Neural crest cell (in vitro differentiated cells): ENCODE measurements at regions not wholly inside any gene's neighbourhood (a gene's known extent, or its start where the extent isn't known, plus 50 kb on each side); places are given as distances from the start of the nearest gene placed in this dataset.

Experiments used
- DNase-seq: peaks from one replicate; pipeline ENCODE4 v3.0.0; 2021; ENCODE audit warnings: low read depth, mixed read lengths, low spot score
- H3K27ac Mint-ChIP-seq: one replicate; pipeline ENCODE4 v1.8.0; 2021; ENCODE audit warnings: mild to moderate bottlenecking, mixed read lengths; ENCODE audit not compliant: unreplicated experiment
- H3K27me3 Mint-ChIP-seq: 2 replicates; pipeline ENCODE4 v1.8.0; 2021; ENCODE audit warnings: low read depth, mild to moderate bottlenecking, mixed read lengths
- H3K36me3 Mint-ChIP-seq: 2 replicates; pipeline ENCODE4 v1.8.0; 2021; ENCODE audit warnings: low read depth, mild to moderate bottlenecking, mixed read lengths
- H3K4me1 Mint-ChIP-seq: 2 replicates; pipeline ENCODE4 v1.8.0; 2021; ENCODE audit warnings: mixed read lengths
- H3K4me3 Mint-ChIP-seq: one replicate; pipeline ENCODE4 v1.8.0; 2021; ENCODE audit warnings: mild to moderate bottlenecking, mixed read lengths
- H3K9me3 Mint-ChIP-seq: 2 replicates; pipeline ENCODE4 v1.8.0; 2021; ENCODE audit warnings: mixed read lengths
- TF ChIP-seq, protein P1 (sequence below): fragments of 200-600 bp; sonication (generic); conservative IDR thresholded peaks from 2 replicates; pipeline ENCODE4 v1.5.0; 2021; ENCODE audit warnings: antibody characterized with exemption, mild to moderate bottlenecking

DNA sequence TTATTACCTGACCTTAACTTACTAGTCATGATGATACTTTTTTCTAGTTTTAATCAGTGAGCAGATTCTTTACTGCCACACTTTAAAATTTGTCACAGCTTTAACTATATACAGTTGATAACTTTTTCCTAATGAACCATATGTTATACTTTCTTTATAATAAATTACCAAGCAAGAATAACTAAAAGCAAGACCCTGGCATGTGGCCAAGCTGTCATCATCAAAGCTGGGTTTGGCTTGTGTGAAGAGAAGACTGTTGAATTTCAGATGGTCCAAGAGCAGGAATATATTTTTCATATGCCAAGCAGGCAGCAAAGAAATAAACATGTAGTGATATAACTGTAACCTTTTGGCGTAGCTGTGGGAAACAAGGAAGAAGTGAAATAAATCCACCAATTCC is 93.5 kb downstream of the PUS7L start:
- Mint-ChIP-seq H3K36me3 (no peaks in the 10 kb centered on the region), H3K9me3 (peaks cover 2% of the 10 kb centered on the region), H3K27ac (no peak overlapping the region), H3K4me3 (no peak overlapping the region), H3K27me3 (no peaks in the 10 kb centered on the region), H3K4me1 (peaks cover 23% of the 10 kb centered on the region)
- no peak for DNase-seq
- TF ChIP-seq, protein P1, sequence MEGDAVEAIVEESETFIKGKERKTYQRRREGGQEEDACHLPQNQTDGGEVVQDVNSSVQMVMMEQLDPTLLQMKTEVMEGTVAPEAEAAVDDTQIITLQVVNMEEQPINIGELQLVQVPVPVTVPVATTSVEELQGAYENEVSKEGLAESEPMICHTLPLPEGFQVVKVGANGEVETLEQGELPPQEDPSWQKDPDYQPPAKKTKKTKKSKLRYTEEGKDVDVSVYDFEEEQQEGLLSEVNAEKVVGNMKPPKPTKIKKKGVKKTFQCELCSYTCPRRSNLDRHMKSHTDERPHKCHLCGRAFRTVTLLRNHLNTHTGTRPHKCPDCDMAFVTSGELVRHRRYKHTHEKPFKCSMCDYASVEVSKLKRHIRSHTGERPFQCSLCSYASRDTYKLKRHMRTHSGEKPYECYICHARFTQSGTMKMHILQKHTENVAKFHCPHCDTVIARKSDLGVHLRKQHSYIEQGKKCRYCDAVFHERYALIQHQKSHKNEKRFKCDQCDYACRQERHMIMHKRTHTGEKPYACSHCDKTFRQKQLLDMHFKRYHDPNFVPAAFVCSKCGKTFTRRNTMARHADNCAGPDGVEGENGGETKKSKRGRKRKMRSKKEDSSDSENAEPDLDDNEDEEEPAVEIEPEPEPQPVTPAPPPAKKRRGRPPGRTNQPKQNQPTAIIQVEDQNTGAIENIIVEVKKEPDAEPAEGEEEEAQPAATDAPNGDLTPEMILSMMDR: no peak

DNA sequence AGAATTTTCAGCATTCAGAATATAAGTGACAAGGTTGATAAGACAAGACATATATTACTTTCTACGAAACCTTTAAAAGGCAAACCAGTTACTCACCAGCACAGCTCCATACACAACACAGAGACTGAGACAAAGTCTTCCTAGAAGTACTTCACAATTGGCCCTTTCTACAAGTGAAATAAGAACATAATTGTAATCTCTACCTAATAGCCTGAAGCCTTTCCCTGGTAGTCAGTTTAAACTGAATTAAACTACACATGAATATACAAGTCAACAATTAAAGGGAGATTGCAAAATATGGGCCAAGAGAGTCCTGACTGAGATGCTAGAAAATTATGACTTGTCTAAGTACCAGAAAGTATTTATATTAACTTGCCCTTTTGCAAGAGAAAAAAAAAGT is 95.9 kb downstream of the PUS7L start:
- Mint-ChIP-seq H3K27ac (no peak overlapping the region), H3K4me1 (peaks cover 23% of the 10 kb centered on the region), H3K36me3 (no peaks in the 10 kb centered on the region), H3K27me3 (no peaks in the 10 kb centered on the region), H3K9me3 (peaks cover 2% of the 10 kb centered on the region), H3K4me3 (peak overlapping the region; percentile 43)
- TF ChIP-seq, protein P1: no peak
- DNase-seq: no peak

DNA sequence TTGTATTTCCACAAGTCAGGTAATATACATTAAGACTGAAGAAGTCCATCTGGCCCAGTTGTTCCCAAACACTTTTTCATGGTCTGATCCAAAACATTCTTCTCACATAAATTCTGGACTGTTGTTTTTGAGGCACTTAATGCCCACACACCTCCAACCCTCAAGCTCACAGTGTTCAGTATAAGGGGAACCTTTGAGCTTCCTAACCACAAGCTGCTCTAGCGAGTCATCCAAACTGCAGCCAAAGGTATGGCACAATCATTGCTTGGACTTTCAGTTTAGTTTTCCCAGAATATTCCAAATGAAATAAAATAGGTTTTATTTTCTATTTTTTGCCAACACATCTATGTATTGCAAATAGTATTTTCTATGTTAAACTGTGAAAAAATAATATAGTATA is 103.0 kb downstream of the PUS7L start:
- TF ChIP-seq, protein P1: no peak
- Mint-ChIP-seq H3K4me3 (no peak overlapping the region), H3K36me3 (no peaks in the 10 kb centered on the region), H3K27ac (no peak overlapping the region), H3K4me1 (no peaks in the 10 kb centered on the region), H3K9me3 (no peaks in the 10 kb centered on the region), H3K27me3 (no peaks in the 10 kb centered on the region)
- no peak for DNase-seq

DNA sequence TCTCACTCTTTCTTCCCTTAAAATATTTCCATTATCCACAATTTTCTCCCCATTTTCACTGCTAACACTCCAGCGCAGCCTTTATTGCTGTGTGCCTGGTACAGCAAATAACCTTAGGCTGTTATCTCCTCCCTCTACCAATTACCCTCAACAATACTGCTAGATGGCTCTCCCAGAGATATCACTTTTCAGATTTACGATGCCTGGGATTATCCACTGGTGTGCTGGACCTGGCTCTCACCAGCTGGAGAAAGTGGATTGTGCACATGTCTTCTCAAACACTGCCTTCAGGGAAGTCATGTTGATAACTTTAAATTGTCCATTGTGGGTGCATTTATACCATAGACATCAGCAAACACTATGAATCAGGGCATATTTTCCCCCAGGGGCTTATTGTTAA is 101.9 kb upstream of the ADAMTS20 start:
- DNase-seq: no peak
- Mint-ChIP-seq H3K9me3 (no peaks in the 10 kb centered on the region), H3K27ac (no peak overlapping the region), H3K36me3 (no peaks in the 10 kb centered on the region), H3K4me1 (no peaks in the 10 kb centered on the region), H3K27me3 (no peaks in the 10 kb centered on the region), H3K4me3 (no peak overlapping the region)
- TF ChIP-seq, protein P1: no peak

DNA sequence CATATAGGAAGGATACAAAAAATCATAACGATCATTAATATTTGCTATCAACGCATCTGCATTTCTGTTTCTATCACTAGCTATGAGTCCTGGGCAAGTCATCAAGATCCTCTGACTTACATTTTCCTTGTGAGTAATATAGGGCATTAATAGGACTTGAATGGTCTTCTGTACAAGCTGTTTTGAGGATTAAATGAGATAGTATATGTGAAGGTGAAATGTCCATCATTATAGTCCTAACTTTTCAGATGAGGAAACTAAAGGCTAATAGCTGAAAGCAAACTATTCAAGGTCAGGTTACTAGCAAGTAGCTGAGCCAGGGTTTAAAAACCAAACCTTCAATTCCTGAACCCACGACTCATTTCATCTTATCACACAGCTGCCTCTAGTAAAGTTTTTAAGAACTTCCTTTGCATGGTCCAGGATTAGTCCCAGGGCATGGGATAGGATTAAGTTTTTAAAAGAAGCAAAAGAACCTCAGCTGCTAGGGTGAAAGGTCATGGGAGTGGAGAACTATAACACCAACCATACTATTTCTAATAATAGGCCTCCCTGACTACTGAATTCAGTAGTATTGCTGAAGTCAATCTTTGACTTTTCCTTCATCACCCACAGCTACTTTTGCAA is 101.4 kb upstream of the ADAMTS20 start:
- no peaks in the 10 kb centered on the region for H3K9me3 Mint-ChIP-seq
- no peaks in the 10 kb centered on the region for H3K4me1 Mint-ChIP-seq
- DNase-seq: no peak
- TF ChIP-seq, protein P1: no peak
- no peaks in the 10 kb centered on the region for H3K27me3 Mint-ChIP-seq
- H3K27ac Mint-ChIP-seq: no peak overlapping the region
- H3K4me3 Mint-ChIP-seq: no peak overlapping the region
- H3K36me3 Mint-ChIP-seq: no peaks in the 10 kb centered on the region
